Mesenchymal stem cell (in vitro differentiated cells and primary cell): ENCODE measurements at regions not wholly inside any gene's neighbourhood (a gene's known extent, or its start where the extent isn't known, plus 50 kb on each side); places are given as distances from the start of the nearest gene placed in this dataset.

ENCODE experiments used
- DNase-seq: peaks from one replicate; pipeline ENCODE4 v3.0.0-alpha.2; 2013
- H2AFZ ChIP-seq: one replicate; pipeline ENCODE4 v1.6.1; 2013; ENCODE audit warnings: low read depth, mild to moderate bottlenecking, control low read depth, inconsistent platforms, low read length, moderate library complexity
- H2AK5ac ChIP-seq: 2 replicates; pipeline ENCODE4 v1.6.1; 2013; ENCODE audit warnings: low read length, moderate library complexity, mild to moderate bottlenecking, inconsistent platforms; ENCODE audit not compliant: severe bottlenecking
- H2BK120ac ChIP-seq: one replicate; pipeline ENCODE4 v1.6.1; 2013; ENCODE audit warnings: low read depth, mild to moderate bottlenecking, inconsistent platforms, low read length, moderate library complexity
- H2BK12ac ChIP-seq, 2 experiments: one replicate each; pipeline ENCODE4 v1.6.1; 2013; ENCODE audit warnings: inconsistent platforms in 2 of 2, low read length in 2 of 2, mild to moderate bottlenecking in 2 of 2, moderate library complexity in 2 of 2, control low read depth in 1 of 2
- H2BK15ac ChIP-seq: one replicate; pipeline ENCODE4 v1.6.1; 2013; ENCODE audit warnings: mild to moderate bottlenecking, low read depth, inconsistent platforms; ENCODE audit not compliant: poor library complexity, severe bottlenecking
- H2BK5ac ChIP-seq: 2 replicates; pipeline ENCODE4 v1.6.1; 2013; ENCODE audit warnings: low read depth, mild to moderate bottlenecking, low read length, control low read depth, inconsistent platforms; ENCODE audit not compliant: poor library complexity, severe bottlenecking
- H3K14ac ChIP-seq, 2 experiments: one replicate each; pipeline ENCODE4 v1.6.1; 2013; ENCODE audit warnings: inconsistent platforms in 2 of 2, low read length in 2 of 2, control low read depth in 1 of 2, mild to moderate bottlenecking in 1 of 2, moderate library complexity in 1 of 2
- H3K18ac ChIP-seq, 2 experiments: one replicate each; pipeline ENCODE4 v1.6.1; 2013; ENCODE audit warnings: inconsistent platforms in 2 of 2, low read length in 2 of 2, control low read depth in 1 of 2, low read depth in 1 of 2, mild to moderate bottlenecking in 1 of 2
- H3K23ac ChIP-seq, 2 experiments: one replicate each; pipeline ENCODE4 v1.6.1; 2013; ENCODE audit warnings: inconsistent platforms in 2 of 2, low read length in 2 of 2, mild to moderate bottlenecking in 2 of 2, moderate library complexity in 2 of 2, control low read depth in 1 of 2
- H3K27ac ChIP-seq: 2 replicates; pipeline ENCODE4 v1.5.1; 2013; ENCODE audit warnings: mild to moderate bottlenecking, moderate library complexity, low read length, control low read depth, inconsistent platforms; ENCODE audit not compliant: poor library complexity, severe bottlenecking
- H3K27me3 ChIP-seq, 2 experiments: 2 replicates each; pipeline versions ENCODE4 v1.6.1 to v1.7.0; 2013; ENCODE audit warnings: low read length in 2 of 2, mild to moderate bottlenecking in 2 of 2, moderate library complexity in 2 of 2, control low read depth in 1 of 2, inconsistent platforms in 1 of 2; ENCODE audit not compliant: control insufficient read depth in 1 of 2, insufficient read depth in 1 of 2
- H3K36me3 ChIP-seq, 2 experiments: 2 replicates each; pipeline versions ENCODE4 v1.6.1 to v1.7.0; 2013; ENCODE audit warnings: low read length in 2 of 2, control low read depth in 1 of 2, inconsistent platforms in 1 of 2, low read depth in 1 of 2, mild to moderate bottlenecking in 1 of 2; ENCODE audit not compliant: insufficient read depth in 2 of 2, control insufficient read depth in 1 of 2
- H3K4ac ChIP-seq, 2 experiments: one replicate each; pipeline ENCODE4 v1.6.1; 2013; ENCODE audit warnings: inconsistent platforms in 2 of 2, low read length in 2 of 2, mild to moderate bottlenecking in 2 of 2, moderate library complexity in 2 of 2, control low read depth in 1 of 2, low read depth in 1 of 2
- H3K4me1 ChIP-seq: 2 replicates; pipeline ENCODE4 v1.6.1; 2013; ENCODE audit warnings: low read depth, low read length, control low read depth; ENCODE audit not compliant: control insufficient read depth, insufficient read depth
- H3K4me2 ChIP-seq: 2 replicates; pipeline ENCODE4 v1.6.1; 2013; ENCODE audit warnings: low read length, mild to moderate bottlenecking, inconsistent platforms; ENCODE audit not compliant: poor library complexity, severe bottlenecking
- H3K4me3 ChIP-seq, 2 experiments: 2 replicates each; pipeline versions ENCODE4 v1.5.1 to v1.7.0; 2013; ENCODE audit warnings: low read length in 2 of 2, mild to moderate bottlenecking in 2 of 2, control low read depth in 1 of 2, low read depth in 1 of 2; ENCODE audit not compliant: insufficient read depth in 1 of 2
- H3K79me1 ChIP-seq: replicated peaks from 2 replicates; pipeline ENCODE4 v1.6.1; 2013; ENCODE audit warnings: mild to moderate bottlenecking, control low read depth, low read length, inconsistent platforms; ENCODE audit not compliant: poor library complexity, severe bottlenecking
- H3K9ac ChIP-seq: 2 replicates; pipeline ENCODE4 v1.7.0; 2013; ENCODE audit warnings: mild to moderate bottlenecking, low read length, moderate library complexity
- H3K9me3 ChIP-seq: 2 replicates; pipeline ENCODE4 v1.7.0; 2013; ENCODE audit warnings: mild to moderate bottlenecking, low read length; ENCODE audit not compliant: control insufficient read depth
- H4K8ac ChIP-seq: one replicate; pipeline ENCODE4 v1.6.1; 2013; ENCODE audit warnings: inconsistent platforms, mild to moderate bottlenecking, low read length, moderate library complexity
- H4K91ac ChIP-seq: one replicate; pipeline ENCODE4 v1.6.1; 2013; ENCODE audit warnings: mild to moderate bottlenecking, low read length, inconsistent platforms
- WGBS: methylation state at CpG from one replicate; pipeline ENCODE4 v1.1.7; 2013; ENCODE audit warnings: mixed read lengths; 5-methylcytosine and 5-hydroxymethylcytosine counted together

DNA sequence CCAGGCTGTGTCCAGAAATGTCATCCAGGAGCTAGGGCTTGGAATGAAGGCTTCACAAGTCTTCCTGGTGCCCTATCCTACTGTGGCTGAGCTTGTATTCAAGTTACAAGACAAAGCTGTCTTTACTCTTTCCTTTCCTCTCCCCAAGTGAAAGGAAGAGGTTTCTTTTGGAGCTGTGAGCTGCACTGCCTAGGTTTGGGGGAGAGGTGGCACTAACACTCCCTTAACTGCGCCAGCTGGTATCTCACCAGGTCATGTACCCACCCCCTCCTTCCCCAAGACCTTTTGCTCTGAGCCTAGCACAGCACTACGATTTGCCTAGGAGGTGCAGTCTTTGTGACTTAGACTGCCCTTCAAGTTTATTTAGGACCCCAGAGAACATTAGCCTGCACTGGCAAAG is 2053.6 kb upstream of the PRR20A start:
- Histone ChIP-seq H2BK12ac (no peak overlapping the region), H3K27ac (no peak overlapping the region), H3K4me1 (no peaks in the 10 kb centered on the region), H2BK5ac (no peak overlapping the region), H3K18ac (no peak overlapping the region), H4K8ac (no peak overlapping the region), H3K14ac (no peak overlapping the region), H3K23ac (no peak overlapping the region), H3K4ac (no peak overlapping the region), H2BK120ac (no peak overlapping the region), H3K79me1 (no peaks in the 10 kb centered on the region), H3K9ac (no peak overlapping the region), H3K9me3 (peaks cover 12% of the 10 kb centered on the region), H3K27me3 (no peaks in the 10 kb centered on the region), H2BK15ac (no peak overlapping the region), H3K4me3 (no peak overlapping the region), H3K4me2 (no peak overlapping the region), H2AK5ac (no peak overlapping the region), H4K91ac (no peak overlapping the region), H3K36me3 (no peaks in the 10 kb centered on the region), H2AFZ (no peak overlapping the region)
- WGBS, result 78% methylated on average over 2 of the region's 2 CpGs
- DNase-seq, result no peak

DNA sequence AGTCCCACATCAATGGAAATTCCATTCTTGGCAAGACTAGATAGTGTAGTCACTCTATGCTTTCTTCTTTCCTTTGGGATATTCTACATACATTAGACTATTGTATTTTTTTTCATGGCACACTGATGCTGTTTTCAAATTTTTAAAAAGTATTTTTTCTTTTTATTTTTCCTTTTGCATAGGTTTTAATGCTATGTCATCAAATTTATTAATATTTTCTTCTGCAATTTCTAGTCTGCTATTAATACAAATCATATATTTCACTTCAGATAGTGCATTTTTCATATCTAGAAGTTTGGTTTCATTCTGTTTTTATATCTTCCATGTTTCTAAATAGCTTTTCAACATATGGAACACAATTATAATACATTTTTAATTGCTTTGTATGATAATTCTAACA is 2050.1 kb upstream of the PRR20A start:
- no peak overlapping the region for H3K18ac ChIP-seq
- H2BK12ac ChIP-seq, result no peak overlapping the region
- H3K4me3 ChIP-seq, result no peak overlapping the region

DNA sequence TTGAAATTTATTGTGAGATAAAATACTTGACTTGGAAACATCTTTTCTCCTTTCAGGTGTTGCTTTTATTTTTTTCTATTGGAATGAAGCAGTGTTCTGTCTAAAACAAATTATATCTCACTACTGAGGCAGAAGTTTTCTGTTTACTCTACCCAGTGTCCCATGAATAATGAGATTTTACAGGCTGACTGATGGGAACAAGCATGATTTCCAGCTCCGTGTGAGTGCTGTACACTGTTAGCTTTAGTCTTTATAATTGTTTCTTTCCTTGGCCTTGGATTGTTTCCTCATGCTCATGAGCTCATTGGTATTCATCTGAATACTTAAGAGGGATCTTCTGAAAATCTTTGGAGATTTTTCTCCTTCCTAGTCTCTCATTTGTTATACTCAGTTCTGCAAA is 2049.5 kb upstream of the PRR20A start:
- no peak overlapping the region for H2AK5ac ChIP-seq
- H2BK12ac ChIP-seq, result no peak overlapping the region
- H3K4ac ChIP-seq, result no peak overlapping the region
- H3K36me3 ChIP-seq, result no peaks in the 10 kb centered on the region
- H2BK5ac ChIP-seq, result no peak overlapping the region
- no peak overlapping the region for H3K9ac ChIP-seq
- H2BK120ac ChIP-seq, result no peak overlapping the region
- no peaks in the 10 kb centered on the region for H3K79me1 ChIP-seq
- no peak for DNase-seq
- no peaks in the 10 kb centered on the region for H3K4me1 ChIP-seq
- no peaks in the 10 kb centered on the region for H3K27me3 ChIP-seq
- H3K14ac ChIP-seq, result no peak overlapping the region
- H3K9me3 ChIP-seq, result peaks cover 16% of the 10 kb centered on the region
- WGBS, result 80% methylated on average over 1 of the region's 1 CpG
- H4K8ac ChIP-seq, result no peak overlapping the region
- H4K91ac ChIP-seq, result no peak overlapping the region
- H3K27ac ChIP-seq, result no peak overlapping the region
- no peak overlapping the region for H2AFZ ChIP-seq
- no peak overlapping the region for H3K18ac ChIP-seq
- H3K4me3 ChIP-seq, result no peak overlapping the region
- no peak overlapping the region for H3K4me2 ChIP-seq
- no peak overlapping the region for H2BK15ac ChIP-seq
- H3K23ac ChIP-seq, result no peak overlapping the region

More for the DNA sequence above, 2050.1 kb upstream of the PRR20A start:
- no peak overlapping the region for H2AK5ac ChIP-seq
- H3K79me1 ChIP-seq, result no peaks in the 10 kb centered on the region
- no peak overlapping the region for H4K8ac ChIP-seq
- no peaks in the 10 kb centered on the region for H3K4me1 ChIP-seq
- no peak overlapping the region for H3K4me2 ChIP-seq
- no peaks in the 10 kb centered on the region for H3K36me3 ChIP-seq
- H4K91ac ChIP-seq, result no peak overlapping the region
- peaks cover 16% of the 10 kb centered on the region for H3K9me3 ChIP-seq
- no peaks in the 10 kb centered on the region for H3K27me3 ChIP-seq
- no peak overlapping the region for H2BK120ac ChIP-seq
- H2BK15ac ChIP-seq, result no peak overlapping the region
- no peak overlapping the region for H2BK5ac ChIP-seq
- H3K14ac ChIP-seq, result no peak overlapping the region
- H3K4ac ChIP-seq, result no peak overlapping the region
- H2AFZ ChIP-seq, result no peak overlapping the region
- DNase-seq, result no peak
- H3K27ac ChIP-seq, result no peak overlapping the region
- no peak overlapping the region for H3K23ac ChIP-seq
- no peak overlapping the region for H3K9ac ChIP-seq

DNA sequence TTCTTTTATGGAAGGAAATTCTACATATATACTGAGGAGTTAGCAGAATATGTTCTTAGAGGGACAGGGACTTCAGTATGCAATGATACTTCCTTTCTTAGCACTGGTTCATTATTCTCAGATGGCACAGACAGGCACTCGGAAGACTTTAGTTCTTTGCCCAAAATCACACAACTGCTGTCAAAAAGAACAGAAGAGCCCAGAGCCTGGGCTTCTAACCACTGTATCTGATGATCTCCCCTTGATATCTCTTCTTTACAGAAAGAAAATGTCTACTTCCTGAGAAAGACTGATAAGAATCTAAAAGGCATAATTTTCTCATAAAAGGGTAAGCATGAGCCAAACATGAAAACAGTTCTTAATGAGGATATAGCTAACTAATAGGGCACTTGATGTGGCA is 2034.2 kb upstream of the PRR20A start:
- DNase-seq, result no peak
- Histone ChIP-seq H2BK12ac (no peak overlapping the region), H3K27ac (no peak overlapping the region), H3K23ac (no peak overlapping the region), H3K14ac (no peak overlapping the region), H3K4me1 (no peaks in the 10 kb centered on the region), H4K8ac (no peak overlapping the region), H3K4ac (no peak overlapping the region), H2AFZ (no peak overlapping the region), H3K9ac (no peak overlapping the region), H3K9me3 (peaks cover 33% of the 10 kb centered on the region), H2AK5ac (no peak overlapping the region), H2BK5ac (no peak overlapping the region), H3K4me2 (no peak overlapping the region), H3K36me3 (no peaks in the 10 kb centered on the region), H2BK15ac (no peak overlapping the region), H3K18ac (no peak overlapping the region), H2BK120ac (no peak overlapping the region), H3K27me3 (no peaks in the 10 kb centered on the region), H3K79me1 (no peaks in the 10 kb centered on the region), H3K4me3 (no peak overlapping the region), H4K91ac (no peak overlapping the region)
- WGBS, result 82% methylated on average over 1 of the region's 1 CpG
